ENCODE measurements at regions not wholly inside any gene's neighbourhood (a gene's known extent, or its start where the extent isn't known, plus 50 kb on each side); places are given as distances from the start of the nearest gene placed in this dataset.

- H4K91ac ChIP-seq (ENCODE audit: insufficient read depth, low read depth, low read length) = no peak overlapping the region
- no CpG with 5 or more reads among the region's 4 CpGs for WGBS, 2 experiments (ENCODE audit: extremely low coverage in 2 of 2, insufficient read length in 1 of 2)
- ATAC-seq (ENCODE audit: low read depth) (no peak), DNase-seq (no peak)
- H3K56ac ChIP-seq (ENCODE audit: extremely low read depth, insufficient read depth, low read length) = no peak overlapping the region
- in situ Hi-C loops (cut with MboI; ENCODE audit: low sequenced_read_pairs) (no loop called here), intact Hi-C loops (cut with micrococcal nuclease) (no loop called here), dilution Hi-C loops (cut with HindIII; ENCODE audit: low sequenced_read_pairs, unreplicated experiment) (no loop called here)
- H3K4me1 ChIP-seq (ENCODE audit: control insufficient read depth, insufficient read depth, low read length) = no peaks in the 10 kb centered on the region
- H4K5ac ChIP-seq (ENCODE audit: low read depth, low read length) = no peak overlapping the region
- H2AFZ ChIP-seq (replicated peaks; ENCODE audit: low read length, poor library complexity) = no peak overlapping the region
- no peak overlapping the region for H4K8ac ChIP-seq (ENCODE audit: low read depth in 2 of 2, low read length in 2 of 2)
- H2BK5ac ChIP-seq (ENCODE audit: low read depth, low read length, poor library complexity, severe bottlenecking) = no peak overlapping the region
- BruUV-seq (replicated peaks) = no TSS peak
- H3K23ac ChIP-seq (ENCODE audit: low read depth, low read length) = no peak overlapping the region
- POLR2A ChIA-PET (ENCODE audit: unreplicated experiment) = no interaction called here
- no peak overlapping the region for H3K4me3 ChIP-seq (ENCODE audit: insufficient read depth, low read depth, low read length)
- H2AK9ac ChIP-seq (replicated peaks; ENCODE audit: low read depth, low read length, poor library complexity) = no peak overlapping the region
- H3K9me3 ChIP-seq (ENCODE audit: control insufficient read depth, insufficient read depth, low read length) = no peaks in the 10 kb centered on the region
- H3K27me3 ChIP-seq (ENCODE audit: control insufficient read depth, insufficient read depth, low read length) = peaks cover 86% of the 10 kb centered on the region
- H3K36me3 ChIP-seq (ENCODE audit: control insufficient read depth, insufficient read depth, low read length) = no peaks in the 10 kb centered on the region
- H2BK20ac ChIP-seq (ENCODE audit: low read depth, low read length) = no peak overlapping the region
- H2AK5ac ChIP-seq (ENCODE audit: low read depth, low read length) = no peak overlapping the region
- H4K20me1 ChIP-seq (ENCODE audit: insufficient read depth, low read length) = peaks cover 4% of the 10 kb centered on the region; the same call in 1 of the 2 replicates
- no peak overlapping the region for H2BK120ac ChIP-seq (ENCODE audit: low read depth, low read length)
- H2BK15ac ChIP-seq (ENCODE audit: low read depth, low read length) = no peak overlapping the region
- no peaks in the 10 kb centered on the region for H3K9me1 ChIP-seq (ENCODE audit: insufficient read depth, low read length)
- no peak for TF ChIP-seq ELK1 (IDR thresholded peaks at IDR 0.05; ENCODE audit: borderline replicate concordance, low read depth, low read length)
- no peak for TF ChIP-seq MAZ (IDR thresholded peaks at IDR 0.05; ENCODE audit: borderline replicate concordance, low read depth, low read length)
- no peak for TF ChIP-seq RAD21 (IDR thresholded peaks at IDR 0.05; ENCODE audit: low read length)
- no peak for TF ChIP-seq CEBPB (IDR thresholded peaks at IDR 0.05; ENCODE audit: low read depth, low read length)
- TF ChIP-seq MAFK (IDR thresholded peaks at IDR 0.05; ENCODE audit: low read depth, low read length) = no peak
- TF ChIP-seq POLR2A (IDR thresholded peaks at IDR 0.05; ENCODE audit: low read depth, low read length) = no peak
- TF ChIP-seq CTCF (conservative IDR thresholded peaks at IDR 0.05; ENCODE audit: low read depth, low read length) = no peak
- TF ChIP-seq MXI1 (IDR thresholded peaks at IDR 0.05; ENCODE audit: borderline replicate concordance, low read depth, low read length) = no peak
- TF ChIP-seq USF2 (IDR thresholded peaks at IDR 0.05; ENCODE audit: low read depth, low read length) = no peak
- TF ChIP-seq BHLHE40 (IDR thresholded peaks at IDR 0.05; ENCODE audit: low read depth, low read length) = no peak
- TF ChIP-seq RFX5 (IDR thresholded peaks at IDR 0.05; ENCODE audit: low read depth, low read length) = no peak
- no peak for TF ChIP-seq NFE2L2 (IDR thresholded peaks at IDR 0.05; ENCODE audit: low read depth, low read length)
- no peak for TF ChIP-seq SMC3 (IDR thresholded peaks at IDR 0.05; ENCODE audit: low read depth, low read length)
- no peak overlapping the region for H3K14ac ChIP-seq (replicated peaks; ENCODE audit: low read depth, low read length)
- H3K18ac ChIP-seq (ENCODE audit: low read depth, low read length) = no peak overlapping the region
- no peak overlapping the region for H3K27ac ChIP-seq (ENCODE audit: insufficient read depth, low read length)
- CTCF ChIA-PET = no interaction called here
- H3K4ac ChIP-seq (ENCODE audit: low read depth, low read length) = no peak overlapping the region
- H3K4me2 ChIP-seq (ENCODE audit: low read depth, low read length) = no peak overlapping the region
- H3K9ac ChIP-seq (ENCODE audit: low read depth, low read length) = no peak overlapping the region
- H3K79me1 ChIP-seq (ENCODE audit: low read depth in 1 of 2, low read length in 2 of 2) = no peaks in the 10 kb centered on the region
Measured at GRCh38 chr17:49914664-49915063, 54.3 kb upstream of the DLX4 start.

Data from IMR-90 (cell line).